ENCODE measurements at regions not wholly inside any gene's neighbourhood (a gene's known extent, or its start where the extent isn't known, plus 50 kb on each side); places are given as distances from the start of the nearest gene placed in this dataset.

DNA sequence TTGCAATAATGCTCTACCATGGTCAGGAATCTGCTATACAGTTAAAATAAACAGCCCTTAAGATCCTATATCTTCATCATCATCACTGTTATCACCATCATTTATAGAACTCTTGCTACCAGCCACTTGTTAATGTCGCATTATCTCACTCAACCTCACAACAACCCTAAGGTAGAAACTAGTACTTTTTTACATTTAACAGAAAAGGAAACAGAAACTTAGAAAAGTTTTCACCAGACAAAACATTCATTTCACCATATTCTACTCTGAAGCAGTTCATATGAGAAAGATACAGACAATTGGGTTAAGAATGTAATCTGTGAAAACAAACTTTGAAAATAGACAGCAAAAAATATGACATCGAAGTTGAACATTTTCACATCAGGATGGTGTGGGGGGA lies 262.6 kb downstream of the ATG4C start:
- ATAC-seq (no peak), DNase-seq (ENCODE audit: low spot score in 2 of 2) (no peak)
- Mint-ChIP-seq H3K36me3 (no peaks in the 10 kb centered on the region), H3K9me3 (no peaks in the 10 kb centered on the region), H3K4me3 (no peak overlapping the region), H3K4me1 (no peaks in the 10 kb centered on the region), H3K27ac (no peak overlapping the region)

- Mint-ChIP-seq H3K4me1 (no peaks in the 10 kb centered on the region), H3K27ac (no peak overlapping the region), H3K36me3 (no peaks in the 10 kb centered on the region), H3K4me3 (no peak overlapping the region), H3K9me3 (no peaks in the 10 kb centered on the region)
- ATAC-seq (no peak), DNase-seq (ENCODE audit: low spot score in 2 of 2) (no peak)
Observed at GRCh38 chr1:63049135-63049534, 265.2 kb downstream of the ATG4C start.

DNA sequence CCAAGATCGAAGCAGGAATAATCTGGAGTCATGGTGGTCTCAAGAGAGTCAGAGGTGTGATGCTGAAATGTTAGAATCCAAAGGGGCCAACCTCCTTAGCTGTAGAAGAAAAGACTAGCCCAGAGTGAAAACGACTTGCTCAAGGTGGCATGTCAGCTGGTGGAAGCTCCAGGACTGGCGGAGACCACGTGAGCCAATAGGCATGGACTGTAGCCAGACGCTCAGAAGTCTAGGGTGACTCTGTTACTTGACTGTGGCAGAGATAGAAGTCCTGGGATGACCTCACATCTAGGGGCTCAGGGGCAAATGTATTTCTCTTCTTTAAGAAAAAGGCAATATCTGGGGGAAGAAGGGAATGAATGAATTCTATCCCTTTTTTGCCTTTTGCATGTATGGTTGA lies 267.4 kb downstream of the ATG4C start:
- H3K9me3 Mint-ChIP-seq, result no peaks in the 10 kb centered on the region
- DNase-seq (ENCODE audit: low spot score in 2 of 2) (no peak), ATAC-seq (no peak)
- H3K27ac Mint-ChIP-seq, result no peak overlapping the region
- H3K4me1 Mint-ChIP-seq, result no peaks in the 10 kb centered on the region
- H3K36me3 Mint-ChIP-seq, result no peaks in the 10 kb centered on the region
- H3K4me3 Mint-ChIP-seq, result no peak overlapping the region

DNA sequence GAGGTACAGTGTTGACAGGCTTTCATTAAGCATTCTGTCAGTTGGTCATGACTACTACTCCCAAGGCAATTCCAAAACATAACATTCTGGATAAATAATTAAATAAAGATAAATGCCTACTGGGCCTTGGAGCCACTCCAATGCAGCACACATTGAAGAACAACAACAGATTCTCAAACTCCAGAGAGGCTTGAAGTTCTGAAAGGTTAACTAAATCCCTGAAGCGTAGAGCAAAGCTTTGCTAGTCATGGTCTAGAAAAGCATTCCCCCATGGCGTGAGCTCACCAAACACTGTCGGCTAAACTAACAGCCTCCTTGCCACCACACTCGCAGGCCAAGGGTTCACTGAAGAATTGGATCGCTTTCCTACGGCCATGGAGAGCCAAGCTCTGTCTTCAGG lies 268.0 kb downstream of the ATG4C start:
- Mint-ChIP-seq H3K9me3 (no peaks in the 10 kb centered on the region), H3K27ac (no peak overlapping the region), H3K4me3 (no peak overlapping the region), H3K36me3 (no peaks in the 10 kb centered on the region), H3K4me1 (no peaks in the 10 kb centered on the region)
- DNase-seq (ENCODE audit: low spot score in 2 of 2), result no peak
- no peak for ATAC-seq

DNA sequence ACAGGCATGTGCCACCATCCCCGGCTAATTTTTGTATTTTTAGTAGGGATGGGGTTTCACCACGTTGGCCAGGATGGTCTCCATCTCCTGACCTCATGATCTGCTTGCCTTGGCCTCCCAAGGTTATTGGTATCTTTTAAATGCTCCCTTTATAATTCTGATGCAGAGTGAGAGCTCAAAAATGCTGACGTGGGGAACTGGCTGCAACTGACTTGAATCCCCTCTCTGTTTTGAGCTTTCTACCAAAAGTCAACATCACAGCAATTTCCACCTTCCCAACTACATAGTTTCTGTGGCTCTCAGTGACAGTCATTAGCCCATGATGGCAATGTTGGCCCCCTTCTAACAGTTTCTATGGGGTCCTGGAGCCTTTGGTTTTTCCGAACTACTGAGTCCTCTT lies 268.2 kb upstream of the FOXD3 start:
- Mint-ChIP-seq H3K9me3 (no peaks in the 10 kb centered on the region), H3K4me3 (no peak overlapping the region), H3K36me3 (no peaks in the 10 kb centered on the region), H3K27ac (no peak overlapping the region), H3K4me1 (no peaks in the 10 kb centered on the region)
- DNase-seq (ENCODE audit: low spot score in 2 of 2), result no peak
- no peak for ATAC-seq

DNA sequence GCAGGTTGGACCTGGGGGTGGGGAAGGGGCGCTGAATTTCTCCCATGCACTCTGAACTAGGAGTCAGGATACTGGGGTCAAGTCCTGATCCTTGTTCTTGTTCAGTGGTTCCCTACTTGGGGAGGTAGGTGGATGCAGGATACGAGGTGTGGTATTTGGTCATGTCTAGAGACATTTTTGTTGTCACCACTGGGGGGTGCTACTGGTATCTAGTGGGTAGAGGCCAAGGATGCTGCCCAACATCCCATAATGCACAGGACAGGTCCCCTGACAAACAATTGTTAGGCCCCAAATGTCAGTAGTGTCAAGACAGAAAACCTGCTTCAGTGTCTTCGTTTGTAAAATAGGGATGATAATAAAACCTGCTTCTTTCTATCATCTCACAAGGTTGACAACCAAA lies 259.0 kb upstream of the FOXD3 start:
- ATAC-seq (no peak), DNase-seq (ENCODE audit: low spot score in 2 of 2) (no peak)
- Mint-ChIP-seq H3K9me3 (no peaks in the 10 kb centered on the region), H3K27ac (no peak overlapping the region), H3K4me1 (no peaks in the 10 kb centered on the region), H3K36me3 (no peaks in the 10 kb centered on the region), H3K4me3 (no peak overlapping the region)

GRCh38 chr1:63064135-63064534 lies 258.2 kb upstream of the FOXD3 start:
- H3K36me3 Mint-ChIP-seq, result no peaks in the 10 kb centered on the region
- H3K4me1 Mint-ChIP-seq, result no peaks in the 10 kb centered on the region
- no peak overlapping the region for H3K27ac Mint-ChIP-seq
- no peak for ATAC-seq
- no peak overlapping the region for H3K4me3 Mint-ChIP-seq
- no peaks in the 10 kb centered on the region for H3K9me3 Mint-ChIP-seq
- DNase-seq (ENCODE audit: low spot score in 2 of 2), result no peak

DNA sequence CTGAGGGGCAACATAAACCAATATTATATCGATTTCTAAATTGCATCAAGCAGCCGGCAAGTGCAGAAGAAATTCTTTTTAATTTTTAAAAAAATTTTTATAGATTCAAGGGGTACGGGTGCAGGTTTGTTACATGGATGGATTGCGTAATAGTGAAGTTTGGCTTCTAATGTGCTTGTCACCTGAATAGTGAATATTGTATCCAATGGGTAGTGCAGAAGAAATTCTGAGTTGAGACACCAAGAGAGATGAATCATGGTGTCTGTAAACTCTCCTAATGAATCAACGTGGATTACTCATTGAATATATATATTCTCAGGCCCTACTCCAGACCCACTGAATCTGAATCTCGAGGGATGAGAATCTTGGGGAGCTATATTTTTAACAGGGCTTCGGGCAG lies 253.7 kb upstream of the FOXD3 start:
- ATAC-seq (no peak), DNase-seq (ENCODE audit: low spot score in 2 of 2) (no peak)
- Mint-ChIP-seq H3K4me1 (no peaks in the 10 kb centered on the region), H3K27ac (no peak overlapping the region), H3K9me3 (no peaks in the 10 kb centered on the region), H3K4me3 (no peak overlapping the region), H3K36me3 (no peaks in the 10 kb centered on the region)

GRCh38 chr1:63069214-63069613 lies 253.2 kb upstream of the FOXD3 start:
- H3K4me1 Mint-ChIP-seq, result no peaks in the 10 kb centered on the region
- no peak overlapping the region for H3K27ac Mint-ChIP-seq
- ATAC-seq (no peak), DNase-seq (ENCODE audit: low spot score in 2 of 2) (no peak)
- no peak overlapping the region for H3K4me3 Mint-ChIP-seq
- no peaks in the 10 kb centered on the region for H3K36me3 Mint-ChIP-seq
- no peaks in the 10 kb centered on the region for H3K9me3 Mint-ChIP-seq

GRCh38 chr1:63073309-63074306 lies 248.8 kb upstream of the FOXD3 start:
- no peaks in the 10 kb centered on the region for H3K36me3 Mint-ChIP-seq
- DNase-seq (ENCODE audit: low spot score in 2 of 2) (no peak), ATAC-seq (no peak)
- H3K4me3 Mint-ChIP-seq, result no peak overlapping the region
- H3K4me1 Mint-ChIP-seq, result no peaks in the 10 kb centered on the region
- H3K27ac Mint-ChIP-seq, result no peak overlapping the region
- peaks cover 9% of the 10 kb centered on the region for H3K9me3 Mint-ChIP-seq

GRCh38 chr1:63074321-63074720 lies 248.0 kb upstream of the FOXD3 start:
- Mint-ChIP-seq H3K27ac (no peak overlapping the region), H3K4me3 (no peak overlapping the region), H3K9me3 (peaks cover 9% of the 10 kb centered on the region), H3K4me1 (no peaks in the 10 kb centered on the region), H3K36me3 (no peaks in the 10 kb centered on the region)
- DNase-seq (ENCODE audit: low spot score in 2 of 2), result no peak
- ATAC-seq, result no peak

DNA sequence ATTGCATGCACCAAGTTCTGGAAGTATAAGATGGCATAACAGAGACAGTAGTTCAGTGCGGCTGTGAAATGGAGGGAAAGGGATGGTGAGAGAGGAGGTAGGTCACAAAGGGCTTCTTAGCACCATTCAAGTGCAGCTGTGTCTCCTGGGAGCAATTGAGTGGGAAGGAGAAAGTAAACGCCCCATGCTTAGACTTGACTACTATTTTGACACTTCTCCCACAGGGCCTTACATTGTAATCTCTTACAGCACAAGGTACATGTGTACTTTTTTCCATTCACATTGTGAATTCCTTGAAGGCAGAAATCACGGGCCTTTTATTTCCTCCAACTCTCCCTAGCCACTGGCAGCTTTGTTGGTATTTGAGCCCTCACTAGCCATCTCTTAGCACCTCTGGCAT lies 239.6 kb upstream of the FOXD3 start:
- ATAC-seq (no peak), DNase-seq (ENCODE audit: low spot score in 2 of 2) (no peak)
- Mint-ChIP-seq H3K36me3 (no peaks in the 10 kb centered on the region), H3K4me3 (no peak overlapping the region), H3K9me3 (no peaks in the 10 kb centered on the region), H3K27ac (no peak overlapping the region), H3K4me1 (no peaks in the 10 kb centered on the region)

GRCh38 chr1:63087966-63088365 lies 234.4 kb upstream of the FOXD3 start:
- Mint-ChIP-seq H3K4me3 (no peak overlapping the region), H3K36me3 (no peaks in the 10 kb centered on the region), H3K27ac (no peak overlapping the region), H3K4me1 (no peaks in the 10 kb centered on the region), H3K9me3 (no peaks in the 10 kb centered on the region)
- DNase-seq (ENCODE audit: low spot score in 2 of 2), result no peak
- no peak for ATAC-seq

GRCh38 chr1:63099188-63099587 lies 223.2 kb upstream of the FOXD3 start:
- ATAC-seq (no peak), DNase-seq (ENCODE audit: low spot score in 2 of 2) (no peak)
- Mint-ChIP-seq H3K4me1 (no peaks in the 10 kb centered on the region), H3K27ac (no peak overlapping the region), H3K4me3 (no peak overlapping the region), H3K9me3 (no peaks in the 10 kb centered on the region), H3K36me3 (no peaks in the 10 kb centered on the region)

DNA sequence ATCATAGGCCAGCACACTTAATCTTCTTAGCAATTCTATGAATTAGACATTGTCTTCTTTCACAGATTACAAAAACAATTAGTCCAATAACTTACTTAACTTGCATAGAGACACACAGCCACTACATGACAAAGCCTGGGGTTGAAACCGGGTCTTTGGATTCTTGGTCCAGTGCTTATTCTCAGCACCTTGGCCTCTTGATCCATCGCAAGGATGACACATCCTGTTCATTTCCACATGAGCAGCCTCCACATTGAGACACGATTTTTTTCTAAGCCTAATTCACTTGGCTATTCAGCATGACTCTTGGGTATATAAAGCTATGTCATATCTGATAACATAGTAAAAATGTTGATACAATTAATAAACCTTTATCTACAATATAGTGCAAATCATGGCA lies 221.0 kb upstream of the FOXD3 start:
- DNase-seq (ENCODE audit: low spot score in 2 of 2) (no peak), ATAC-seq (no peak)
- Mint-ChIP-seq H3K9me3 (no peaks in the 10 kb centered on the region), H3K36me3 (no peaks in the 10 kb centered on the region), H3K27ac (no peak overlapping the region), H3K4me1 (no peaks in the 10 kb centered on the region), H3K4me3 (no peak overlapping the region)

DNA sequence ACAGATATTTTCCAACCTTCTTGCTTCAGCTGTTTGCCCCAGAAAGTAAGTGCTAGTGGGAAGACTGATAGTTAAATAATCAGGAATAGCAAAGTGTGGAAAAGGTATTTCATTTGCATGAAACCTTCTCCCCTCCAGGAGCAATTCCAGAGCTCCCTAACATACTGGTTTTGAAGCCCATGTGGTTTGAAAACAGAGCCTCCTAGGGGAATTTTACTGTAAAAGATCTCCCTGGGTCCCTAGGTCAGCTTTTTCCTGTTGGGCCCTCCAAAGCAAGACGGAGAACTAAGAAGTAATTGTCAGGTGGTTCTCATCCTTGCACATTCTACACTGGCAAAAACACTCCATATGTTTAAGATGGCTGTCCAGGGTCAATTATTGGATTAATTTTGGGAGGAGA lies 218.7 kb upstream of the FOXD3 start:
- ATAC-seq, result no peak
- no peaks in the 10 kb centered on the region for H3K36me3 Mint-ChIP-seq

More for the DNA sequence above, 218.7 kb upstream of the FOXD3 start:
- Mint-ChIP-seq H3K4me1 (no peaks in the 10 kb centered on the region), H3K4me3 (no peak overlapping the region), H3K27ac (no peak overlapping the region), H3K9me3 (no peaks in the 10 kb centered on the region)
- DNase-seq (ENCODE audit: low spot score in 2 of 2), result no peak

All from stimulated activated effector memory CD8-positive, alpha-beta T cell treated with anti-CD3 and anti-CD28 coated beads, Interleukin-12 subunit alpha, Interleukin-12 subunit beta, amount 100 ng/mL, for 72 hours (primary cell).